ENCODE measurements at regions not wholly inside any gene's neighbourhood (a gene's known extent, or its start where the extent isn't known, plus 50 kb on each side); places are given as distances from the start of the nearest gene placed in this dataset.
"Not testable (repeated sequence)": the region's sequence is repeated elsewhere in the genome, so short reads cannot be mapped to it uniquely, and the experiment has no call there.

DNA sequence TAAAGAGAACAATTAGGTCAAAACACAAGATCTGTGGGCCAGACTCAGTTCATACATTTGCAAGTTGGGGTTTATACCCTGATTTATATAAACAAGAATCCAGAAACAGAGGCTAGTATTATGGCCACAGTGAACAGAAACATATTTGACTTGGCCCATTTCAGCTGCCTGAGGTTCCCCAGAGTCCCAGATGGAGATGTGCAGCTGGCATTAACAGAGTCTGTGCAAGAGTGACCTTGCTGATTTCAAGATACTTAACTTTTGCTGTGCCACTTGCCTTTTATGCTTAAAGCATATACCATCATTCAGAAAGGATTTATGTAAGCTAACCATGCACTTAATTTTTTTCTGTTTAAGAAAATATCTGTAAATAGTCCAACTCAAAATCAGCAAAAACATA, 636.3 kb downstream of the TRIB2 start:
- no peak for DNase-seq (ENCODE audit: low read depth in 1 of 2, low spot score in 1 of 2)
- Histone ChIP-seq H3K9me3 (peaks cover 46% of the 10 kb centered on the region), H3K27ac (no peak overlapping the region), H3K4me2 (no peak overlapping the region), H3K4me3 (no peak overlapping the region), H3K4me1 (no peaks in the 10 kb centered on the region)
- ChIA-PET CTCF (no interaction called here), POLR2A (no interaction called here)
- no peak for TF ChIP-seq RFX5 (IDR thresholded peaks at IDR 0.05)
- TF ChIP-seq, protein P1, sequence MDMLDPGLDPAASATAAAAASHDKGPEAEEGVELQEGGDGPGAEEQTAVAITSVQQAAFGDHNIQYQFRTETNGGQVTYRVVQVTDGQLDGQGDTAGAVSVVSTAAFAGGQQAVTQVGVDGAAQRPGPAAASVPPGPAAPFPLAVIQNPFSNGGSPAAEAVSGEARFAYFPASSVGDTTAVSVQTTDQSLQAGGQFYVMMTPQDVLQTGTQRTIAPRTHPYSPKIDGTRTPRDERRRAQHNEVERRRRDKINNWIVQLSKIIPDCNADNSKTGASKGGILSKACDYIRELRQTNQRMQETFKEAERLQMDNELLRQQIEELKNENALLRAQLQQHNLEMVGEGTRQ (IDR thresholded peaks at IDR 0.05): no peak
- no peak for TF ChIP-seq MYC (IDR thresholded peaks at IDR 0.05; ENCODE audit: borderline replicate concordance, low read length)
- no peak for TF ChIP-seq CBX8 (IDR thresholded peaks at IDR 0.05)
- TF ChIP-seq RCOR1 (IDR thresholded peaks at IDR 0.05; ENCODE audit: low read depth, low read length): no peak
- no peak for TF ChIP-seq CHD2 (IDR thresholded peaks at IDR 0.05; ENCODE audit: low read length, partially characterized antibody)
- TF ChIP-seq MAFK (IDR thresholded peaks at IDR 0.05; ENCODE audit: partially characterized antibody): no peak
- TF ChIP-seq MAZ (IDR thresholded peaks at IDR 0.05; ENCODE audit: borderline replicate concordance, low read depth, low read length): no peak
- no peak for TF ChIP-seq EHF (CRISPR knock-in tag; IDR thresholded peaks at IDR 0.05)
- TF ChIP-seq, protein P2, sequence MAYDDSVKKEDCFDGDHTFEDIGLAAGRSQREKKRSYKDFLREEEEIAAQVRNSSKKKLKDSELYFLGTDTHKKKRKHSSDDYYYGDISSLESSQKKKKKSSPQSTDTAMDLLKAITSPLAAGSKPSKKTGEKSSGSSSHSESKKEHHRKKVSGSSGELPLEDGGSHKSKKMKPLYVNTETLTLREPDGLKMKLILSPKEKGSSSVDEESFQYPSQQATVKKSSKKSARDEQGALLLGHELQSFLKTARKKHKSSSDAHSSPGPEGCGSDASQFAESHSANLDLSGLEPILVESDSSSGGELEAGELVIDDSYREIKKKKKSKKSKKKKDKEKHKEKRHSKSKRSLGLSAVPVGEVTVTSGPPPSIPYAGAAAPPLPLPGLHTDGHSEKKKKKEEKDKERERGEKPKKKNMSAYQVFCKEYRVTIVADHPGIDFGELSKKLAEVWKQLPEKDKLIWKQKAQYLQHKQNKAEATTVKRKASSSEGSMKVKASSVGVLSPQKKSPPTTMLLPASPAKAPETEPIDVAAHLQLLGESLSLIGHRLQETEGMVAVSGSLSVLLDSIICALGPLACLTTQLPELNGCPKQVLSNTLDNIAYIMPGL (CRISPR knock-in tag; IDR thresholded peaks at IDR 0.05; ENCODE audit: borderline replicate concordance): no peak
- no peak for TF ChIP-seq EP300 (IDR thresholded peaks at IDR 0.05)
- TF ChIP-seq KDM5A (IDR thresholded peaks at IDR 0.05): no peak
- TF ChIP-seq FOXS1 (CRISPR knock-in tag; IDR thresholded peaks at IDR 0.05): no peak
- TF ChIP-seq, protein P3, sequence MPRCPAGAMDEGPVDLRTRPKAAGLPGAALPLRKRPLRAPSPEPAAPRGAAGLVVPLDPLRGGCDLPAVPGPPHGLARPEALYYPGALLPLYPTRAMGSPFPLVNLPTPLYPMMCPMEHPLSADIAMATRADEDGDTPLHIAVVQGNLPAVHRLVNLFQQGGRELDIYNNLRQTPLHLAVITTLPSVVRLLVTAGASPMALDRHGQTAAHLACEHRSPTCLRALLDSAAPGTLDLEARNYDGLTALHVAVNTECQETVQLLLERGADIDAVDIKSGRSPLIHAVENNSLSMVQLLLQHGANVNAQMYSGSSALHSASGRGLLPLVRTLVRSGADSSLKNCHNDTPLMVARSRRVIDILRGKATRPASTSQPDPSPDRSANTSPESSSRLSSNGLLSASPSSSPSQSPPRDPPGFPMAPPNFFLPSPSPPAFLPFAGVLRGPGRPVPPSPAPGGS (IDR thresholded peaks at IDR 0.05): no peak
- TF ChIP-seq, protein P4, sequence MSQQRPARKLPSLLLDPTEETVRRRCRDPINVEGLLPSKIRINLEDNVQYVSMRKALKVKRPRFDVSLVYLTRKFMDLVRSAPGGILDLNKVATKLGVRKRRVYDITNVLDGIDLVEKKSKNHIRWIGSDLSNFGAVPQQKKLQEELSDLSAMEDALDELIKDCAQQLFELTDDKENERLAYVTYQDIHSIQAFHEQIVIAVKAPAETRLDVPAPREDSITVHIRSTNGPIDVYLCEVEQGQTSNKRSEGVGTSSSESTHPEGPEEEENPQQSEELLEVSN (IDR thresholded peaks at IDR 0.05; ENCODE audit: borderline replicate concordance, low read depth): no peak
- no peak for TF ChIP-seq SMC3 (IDR thresholded peaks at IDR 0.05)
- no peak for TF ChIP-seq ZFP36 (IDR thresholded peaks at IDR 0.05; ENCODE audit: borderline replicate concordance, partially characterized antibody)
- no peak for TF ChIP-seq CHD4 (IDR thresholded peaks at IDR 0.05; ENCODE audit: borderline replicate concordance)
- no peak for ATAC-seq
- no peak for FAIRE-seq

DNA sequence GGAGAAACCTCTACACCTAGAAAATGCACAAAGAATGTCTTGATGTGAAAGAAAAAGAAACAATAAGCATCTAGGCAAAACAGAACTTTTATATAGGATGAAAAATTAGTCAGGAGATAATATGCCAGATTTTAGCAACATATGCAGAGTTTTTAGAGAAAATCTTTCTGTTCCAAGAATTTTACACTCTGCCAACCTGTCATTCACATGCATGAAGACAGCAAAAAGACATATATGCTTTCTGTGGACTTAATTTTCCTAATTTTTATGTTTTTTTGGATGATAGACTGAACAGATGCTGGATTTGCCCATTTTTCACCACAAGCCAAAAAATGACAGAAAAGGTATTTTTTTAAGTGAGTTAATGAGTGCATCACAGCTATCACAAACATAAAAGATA, 637.3 kb downstream of the TRIB2 start:
- H3K27ac ChIP-seq: no peak overlapping the region
- peaks cover 43% of the 10 kb centered on the region for H3K9me3 ChIP-seq
- H3K4me3 ChIP-seq: no peak overlapping the region
- TF ChIP-seq, protein P5, sequence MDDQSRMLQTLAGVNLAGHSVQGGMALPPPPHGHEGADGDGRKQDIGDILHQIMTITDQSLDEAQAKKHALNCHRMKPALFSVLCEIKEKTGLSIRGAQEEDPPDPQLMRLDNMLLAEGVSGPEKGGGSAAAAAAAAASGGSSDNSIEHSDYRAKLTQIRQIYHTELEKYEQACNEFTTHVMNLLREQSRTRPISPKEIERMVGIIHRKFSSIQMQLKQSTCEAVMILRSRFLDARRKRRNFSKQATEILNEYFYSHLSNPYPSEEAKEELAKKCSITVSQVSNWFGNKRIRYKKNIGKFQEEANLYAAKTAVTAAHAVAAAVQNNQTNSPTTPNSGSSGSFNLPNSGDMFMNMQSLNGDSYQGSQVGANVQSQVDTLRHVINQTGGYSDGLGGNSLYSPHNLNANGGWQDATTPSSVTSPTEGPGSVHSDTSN (IDR thresholded peaks at IDR 0.05): no peak
- no peak for TF ChIP-seq MAZ (IDR thresholded peaks at IDR 0.05; ENCODE audit: borderline replicate concordance, low read depth, low read length)
- TF ChIP-seq TP53 (CRISPR knock-in tag; IDR thresholded peaks at IDR 0.05): no peak
- ATAC-seq (no peak), DNase-seq (ENCODE audit: low read depth in 1 of 2, low spot score in 1 of 2) (no peak), FAIRE-seq (no peak)
- POLR2A ChIA-PET: no interaction called here
- CTCF ChIA-PET: no interaction called here
- H3K4me2 ChIP-seq: no peak overlapping the region
- no peaks in the 10 kb centered on the region for H3K4me1 ChIP-seq

DNA sequence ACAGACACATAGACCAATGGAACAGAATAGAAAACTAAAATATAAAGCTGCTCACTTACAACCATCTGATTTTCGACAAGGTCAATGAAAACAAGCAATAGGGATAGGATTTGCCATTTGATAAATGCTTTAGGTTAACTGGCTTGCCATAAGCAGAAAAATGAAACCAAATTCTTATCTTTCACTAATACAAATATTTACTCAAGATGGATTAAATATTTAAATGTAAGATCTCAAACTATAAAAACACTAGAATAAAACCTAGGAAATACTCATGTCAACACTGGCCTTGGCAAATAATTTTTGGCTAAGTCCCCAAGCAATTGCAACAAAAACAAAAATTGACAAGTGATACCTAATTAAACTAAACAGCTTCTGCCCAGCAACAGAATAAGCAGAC, 665.2 kb downstream of the TRIB2 start:
- ATAC-seq; H3K4me2 ChIP-seq; CTCF ChIA-PET; H3K4me1 ChIP-seq; H3K4me3 ChIP-seq; POLR2A ChIA-PET; FAIRE-seq; H3K27ac ChIP-seq; DNase-seq (ENCODE audit: low read depth in 1 of 2, low spot score in 1 of 2): not testable (repeated sequence)
- peaks cover 14% of the 10 kb centered on the region for H3K9me3 ChIP-seq
- 5% methylated on average over 1 of the region's 1 CpG for WGBS (ENCODE audit: missing lambda C conversion rate)

DNA sequence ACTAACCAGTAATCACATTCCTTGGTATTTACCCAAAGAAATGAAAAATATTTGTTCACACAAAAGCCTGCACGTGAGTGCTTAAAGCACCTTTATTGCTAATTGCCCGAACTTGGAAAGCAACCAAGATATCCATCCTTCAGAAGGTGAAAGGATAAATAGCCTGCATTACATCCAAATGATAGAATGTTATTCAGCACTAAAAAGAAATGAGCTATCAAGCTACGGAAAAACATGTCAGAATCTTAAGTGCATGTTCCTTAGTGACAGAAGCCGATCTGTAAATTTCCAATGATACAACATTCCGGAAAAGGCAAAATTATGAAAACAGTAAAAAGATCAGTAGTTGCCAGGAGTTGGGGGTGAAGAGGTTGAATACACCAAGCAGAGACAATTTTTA, 672.4 kb downstream of the TRIB2 start:
- WGBS (ENCODE audit: missing lambda C conversion rate): 16% methylated on average over 5 of the region's 5 CpGs
- peak; percentile 91 for FAIRE-seq
- ATAC-seq; H3K4me2 ChIP-seq; POLR2A ChIA-PET; H3K27ac ChIP-seq; H3K4me1 ChIP-seq; DNase-seq (ENCODE audit: low read depth in 1 of 2, low spot score in 1 of 2); CTCF ChIA-PET; H3K4me3 ChIP-seq: not testable (repeated sequence)
- H3K9me3 ChIP-seq: 0 out of 3 replicates have a peak, but pooled peaks cover 11% of the 10 kb centered on the region

Measured in A549 (cell line).